CD14-positive monocyte (primary cell): ENCODE measurements at regions not wholly inside any gene's neighbourhood (a gene's known extent, or its start where the extent isn't known, plus 50 kb on each side); places are given as distances from the start of the nearest gene placed in this dataset.

Experiments
- DNase-seq, 3 donors: peaks; one replicate each; pipeline ENCODE4 v3.0.0-alpha.2; 2011 to 2022
- H2AFZ ChIP-seq: 2 replicates; pipeline ENCODE4 v1.6.0; 2012; ENCODE audit warnings: mild to moderate bottlenecking, low read depth, low read length, inconsistent platforms; ENCODE audit not compliant: insufficient read depth, poor library complexity, severe bottlenecking
- H3K27ac ChIP-seq, 2 donors: 1 replicate in 1 of 2; 2 replicates in 1 of 2; pipeline ENCODE4 v1.5.1; 2012 to 2013; ENCODE audit warnings: low read length in 2 of 2, control low read depth in 1 of 2, inconsistent platforms in 1 of 2, low read depth in 1 of 2, mild to moderate bottlenecking in 1 of 2
- H3K27me3 ChIP-seq, 2 donors: one replicate each; pipeline versions ENCODE4 v1.6.0 to v1.6.1; 2011 to 2013; ENCODE audit warnings: low read length in 2 of 2; ENCODE audit not compliant: control insufficient read depth in 2 of 2, insufficient read depth in 2 of 2
- H3K36me3 ChIP-seq, 2 donors: replicated peaks in 1 of 2; 1 replicate in 1 of 2; 2 replicates in 1 of 2; pipeline versions ENCODE4 v1.5.1 to v1.6.1; 2012 to 2013; ENCODE audit warnings: low read length in 2 of 2, control low read depth in 1 of 2, inconsistent platforms in 1 of 2, mild to moderate bottlenecking in 1 of 2; ENCODE audit not compliant: insufficient read depth in 2 of 2, control insufficient read depth in 1 of 2
- H3K4me1 ChIP-seq, 2 donors: 1 replicate in 1 of 2; 2 replicates in 1 of 2; pipeline versions ENCODE4 v1.5.1 to v1.6.1; 2012 to 2013; ENCODE audit warnings: low read length in 2 of 2, control low read depth in 1 of 2, inconsistent platforms in 1 of 2, mild to moderate bottlenecking in 1 of 2, moderate library complexity in 1 of 2; ENCODE audit not compliant: insufficient read depth in 2 of 2, control insufficient read depth in 1 of 2
- H3K4me2 ChIP-seq: replicated peaks from 2 replicates; pipeline ENCODE3; 2012; ENCODE audit warnings: low read length, moderate library complexity, mild to moderate bottlenecking; ENCODE audit not compliant: poor library complexity, severe bottlenecking; ENCODE audit errors: extremely low read depth
- H3K4me3 ChIP-seq, 3 experiments: fragments of 200-600 bp in 1 of 3; sonication (generic) in 1 of 3; replicated peaks in 1 of 3; 1 replicate in 2 of 3; 2 replicates in 1 of 3; pipeline ENCODE4 v1.5.1; 2011 to 2013; ENCODE audit warnings: low read length in 3 of 3, mild to moderate bottlenecking in 3 of 3, control low read depth in 2 of 3, low read depth in 2 of 3, inconsistent platforms in 1 of 3, moderate library complexity in 1 of 3
- H3K79me2 ChIP-seq: 2 replicates; pipeline ENCODE4 v1.6.0; 2012; ENCODE audit warnings: mild to moderate bottlenecking, control low read depth, inconsistent platforms, low read length, moderate library complexity; ENCODE audit not compliant: insufficient read depth
- H3K9ac ChIP-seq: 2 replicates; pipeline ENCODE4 v1.6.0; 2017; ENCODE audit warnings: low read length, mild to moderate bottlenecking; ENCODE audit not compliant: insufficient read depth, poor library complexity, severe bottlenecking
- H3K9me3 ChIP-seq, 2 donors: replicated peaks in 1 of 2; 1 replicate in 1 of 2; 2 replicates in 1 of 2; pipeline versions ENCODE4 v1.5.1 to v1.6.1; 2012 to 2013; ENCODE audit warnings: low read length in 2 of 2, control low read depth in 1 of 2; ENCODE audit not compliant: control insufficient read depth in 1 of 2, insufficient read depth in 1 of 2
- H4K20me1 ChIP-seq: 2 replicates; pipeline ENCODE4 v1.6.0; 2012; ENCODE audit warnings: mild to moderate bottlenecking, low read length, control low read depth, moderate library complexity; ENCODE audit not compliant: insufficient read depth
- H3K27ac Mint-ChIP-seq, 7 donors: one replicate each; pipeline ENCODE4 v1.8.0; 2020; ENCODE audit warnings: mild to moderate bottlenecking in 7 of 7, mixed read lengths in 7 of 7, moderate library complexity in 6 of 7, inconsistent platforms in 2 of 7
- H3K27me3 Mint-ChIP-seq, 3 donors: one replicate each; pipeline ENCODE4 v1.8.0; 2021 to 2022; ENCODE audit warnings: low read depth in 3 of 3, mild to moderate bottlenecking in 3 of 3, mixed read lengths in 3 of 3, moderate library complexity in 3 of 3, inconsistent platforms in 1 of 3
- H3K36me3 Mint-ChIP-seq, 2 donors: one replicate each; pipeline ENCODE4 v1.8.0; 2020; ENCODE audit warnings: mixed read lengths in 2 of 2, inconsistent platforms in 1 of 2, mild to moderate bottlenecking in 1 of 2
- H3K4me1 Mint-ChIP-seq: one replicate; pipeline ENCODE4 v1.8.0; 2020; ENCODE audit warnings: mild to moderate bottlenecking, mixed read lengths
- H3K4me3 Mint-ChIP-seq, 2 donors: one replicate each; pipeline ENCODE4 v1.8.0; 2020; ENCODE audit warnings: mild to moderate bottlenecking in 2 of 2, mixed read lengths in 2 of 2, moderate library complexity in 1 of 2
- H3K9me3 Mint-ChIP-seq, 7 donors: one replicate each; pipeline ENCODE4 v1.8.0; 2020 to 2022; ENCODE audit warnings: mixed read lengths in 7 of 7, mild to moderate bottlenecking in 6 of 7, moderate library complexity in 6 of 7, inconsistent platforms in 2 of 7
- CTCF ChIP-seq: fragments of 200-600 bp; IDR thresholded peaks from one replicate; pipeline ENCODE4 v1.8.0; 2022; ENCODE audit warnings: antibody characterized with exemption, mild to moderate bottlenecking
- WGBS: methylation state at CpG from one replicate; pipeline ENCODE4 v1.1.5; 2013; ENCODE audit warnings: missing lambda C conversion rate; ENCODE audit not compliant: insufficient coverage; 5-methylcytosine and 5-hydroxymethylcytosine counted together
- intact Hi-C, 2 donors: fragments of 100-400 bp; cut with micrococcal nuclease; formaldehyde crosslinking; loops; one replicate each; pipeline versions ENCODE4 v1.15.0 to v1.15.1; 2023

GRCh38 chr10:118495499-118495898 is 99.9 kb downstream of the PRLHR start:
- no peaks in the 10 kb centered on the region for H4K20me1 ChIP-seq
- WGBS, result 100% methylated on average over 2 of the region's 2 CpGs
- peaks cover 0 to 3% of the 10 kb centered on the region in 2 donors for H3K27me3 ChIP-seq
- no peak overlapping the region for H3K4me3 Mint-ChIP-seq
- peak overlapping the region in 1 of 7 donors; percentile 61 for H3K27ac Mint-ChIP-seq
- H3K79me2 ChIP-seq, result no peaks in the 10 kb centered on the region
- no peak for TF ChIP-seq CTCF
- H3K36me3 Mint-ChIP-seq, result no peaks in the 10 kb centered on the region
- no peaks in the 10 kb centered on the region for H3K4me1 ChIP-seq
- no peaks in the 10 kb centered on the region for H3K36me3 ChIP-seq
- no peak for DNase-seq
- peaks cover 9 to 17% (median 16%) of the 10 kb centered on the region in 3 donors for H3K27me3 Mint-ChIP-seq
- H3K4me1 Mint-ChIP-seq, result no peaks in the 10 kb centered on the region
- no peak overlapping the region for H3K27ac ChIP-seq
- H3K9me3 ChIP-seq, result peaks cover 5 to 9% of the 10 kb centered on the region in 2 donors
- H3K4me2 ChIP-seq, result no peak overlapping the region
- peaks cover 0 to 8% (median 4%) of the 10 kb centered on the region in 7 donors for H3K9me3 Mint-ChIP-seq
- no peak overlapping the region for H2AFZ ChIP-seq
- no peak overlapping the region for H3K4me3 ChIP-seq
- intact Hi-C loops, result no loop called here
- no peak overlapping the region for H3K9ac ChIP-seq

- Histone ChIP-seq H3K27me3 (no peaks in the 10 kb centered on the region), H3K4me3 (no peak overlapping the region), H4K20me1 (no peaks in the 10 kb centered on the region), H3K9ac (no peak overlapping the region), H2AFZ (no peak overlapping the region), H3K79me2 (no peaks in the 10 kb centered on the region), H3K36me3 (no peaks in the 10 kb centered on the region), H3K9me3 (peaks cover 9 to 13% of the 10 kb centered on the region in 2 donors), H3K4me1 (no peaks in the 10 kb centered on the region), H3K27ac (no peak overlapping the region), H3K4me2 (no peak overlapping the region)
- no peak for TF ChIP-seq CTCF
- no peak overlapping the region for H3K4me3 Mint-ChIP-seq
- H3K36me3 Mint-ChIP-seq, result no peaks in the 10 kb centered on the region
- H3K27ac Mint-ChIP-seq, result no peak overlapping the region
- intact Hi-C loops, result no loop called here
- H3K4me1 Mint-ChIP-seq, result no peaks in the 10 kb centered on the region
- no CpG with 5 or more reads among the region's 1 CpG for WGBS
- H3K9me3 Mint-ChIP-seq, result peaks cover 3 to 21% (median 11%) of the 10 kb centered on the region in 7 donors
- no peak for DNase-seq
- peaks cover 5 to 10% (median 5%) of the 10 kb centered on the region in 3 donors for H3K27me3 Mint-ChIP-seq
Observed at GRCh38 chr10:118491055-118491454, 104.4 kb downstream of the PRLHR start.
